HCT116 (cell line): ENCODE measurements at regions not wholly inside any gene's neighbourhood (a gene's known extent, or its start where the extent isn't known, plus 50 kb on each side); places are given as distances from the start of the nearest gene placed in this dataset.

Experiments used
- ATAC-seq: fragments of 200-7000 bp; cut with Tn5 transposase; 2 replicates; pipeline ENCODE4 v1.9.1; 2020; ENCODE audit warnings: mild to moderate bottlenecking, moderate library complexity
- BruUV-seq: library from RNA; stranded (reverse); fragments of 400-500 nt; replicated peaks from 2 replicates; lab custom pipeline; 2021; lab: Mats Ljungman, UMichigan
- CTCF ChIA-PET: fragments of 300-600 bp; sonication (Branson Sonifier 250); formaldehyde crosslinking; loops from one replicate; lab custom pipeline; 2021; ENCODE audit warnings: antibody characterized with exemption; lab: Charles Lee
- POLR2A ChIA-PET: fragments of 300-600, 350-600 bp; sonication (Branson Sonifier 250); formaldehyde crosslinking; loops from one replicate; lab custom pipeline; 2021; ENCODE audit warnings: antibody characterized with exemption; lab: Charles Lee
- RAD21 ChIA-PET, 2 experiments: fragments of 300-600 bp; sonication (Branson Sonifier 250); formaldehyde crosslinking; loops; one replicate each; lab custom pipeline; 2023; ENCODE audit warnings: low total read pairs in 2 of 2; ENCODE audit not compliant: uncharacterized antibody in 2 of 2, unreplicated experiment in 2 of 2, low non-redundant PET in 1 of 2; lab: Charles Lee
- DNase-seq: peaks from one replicate; pipeline ENCODE4 v3.0.0-alpha.2; 2010; ENCODE audit warnings: low read depth, low spot score
- H2AFZ ChIP-seq: fragments of 200-600 bp; shearing (Covaris generic), sonication (generic); 2 replicates; pipeline ENCODE4 v1.6.1; 2017; ENCODE audit warnings: low read depth, mixed run types, mixed read lengths, antibody characterized with exemption, low read length; ENCODE audit not compliant: poor library complexity, severe bottlenecking
- H3K27ac ChIP-seq: 2 replicates; pipeline ENCODE4 v1.5.1; 2012; ENCODE audit warnings: low read depth, low read length
- H3K27me3 ChIP-seq: fragments of 200-600 bp; sonication (generic); 2 replicates; pipeline ENCODE4 v1.6.1; 2016; ENCODE audit warnings: mixed run types, low read length, mixed read lengths; ENCODE audit not compliant: insufficient read depth
- H3K36me3 ChIP-seq, 2 experiments: fragments of 200-500 bp in 1 of 2; fragments of 200-600 bp in 1 of 2; sonication (Bioruptor generic) in 1 of 2; sonication (generic) in 1 of 2; 2 replicates each; pipeline versions ENCODE4 v1.5.1 to v1.6.1; 2014 to 2016; ENCODE audit warnings: low read length in 2 of 2, inconsistent platforms in 1 of 2, mixed read lengths in 1 of 2, mixed run types in 1 of 2; ENCODE audit not compliant: insufficient read depth in 2 of 2, control insufficient read depth in 1 of 2
- H3K4me1 ChIP-seq, 2 experiments: fragments of 200-600 bp in 1 of 2; sonication (generic) in 1 of 2; 2 replicates each; pipeline versions ENCODE4 v1.5.1 to v1.6.1; 2012 to 2017; ENCODE audit warnings: low read length in 2 of 2, inconsistent platforms in 1 of 2, mild to moderate bottlenecking in 1 of 2, mixed read lengths in 1 of 2, mixed run types in 1 of 2, moderate library complexity in 1 of 2; ENCODE audit not compliant: insufficient read depth in 2 of 2, control insufficient read depth in 1 of 2
- H3K4me2 ChIP-seq: fragments of 200-600 bp; sonication (generic); 2 replicates; pipeline ENCODE4 v1.6.1; 2017; ENCODE audit warnings: mixed run types, low read length, mixed read lengths
- H3K4me3 ChIP-seq, 2 experiments: fragments of 200-600 bp in 1 of 2; sonication (generic) in 1 of 2; replicated peaks in 1 of 2; 2 replicates each; pipeline ENCODE4 v1.5.1; 2011 to 2016; ENCODE audit warnings: low read length in 2 of 2, control low read depth in 1 of 2, low read depth in 1 of 2, mild to moderate bottlenecking in 1 of 2, mixed read lengths in 1 of 2, mixed run types in 1 of 2
- H3K79me2 ChIP-seq: fragments of 200-600 bp; sonication (generic); 2 replicates; pipeline ENCODE4 v1.6.1; 2017; ENCODE audit warnings: mild to moderate bottlenecking, mixed run types, low read length, moderate library complexity, mixed read lengths; ENCODE audit not compliant: insufficient read depth
- H3K9ac ChIP-seq: fragments of 200-600 bp; sonication (generic); 2 replicates; pipeline ENCODE4 v1.6.1; 2016; ENCODE audit warnings: low read length, mixed read lengths
- H3K9me2 ChIP-seq: fragments of 200-600 bp; sonication (generic), shearing (Covaris generic); 2 replicates; pipeline ENCODE4 v1.6.1; 2017; ENCODE audit warnings: mixed run types, mild to moderate bottlenecking, moderate library complexity; ENCODE audit not compliant: insufficient read depth
- H3K9me3 ChIP-seq, 2 experiments: fragments of 200-500 bp in 1 of 2; fragments of 200-600 bp in 1 of 2; sonication (Bioruptor generic) in 1 of 2; sonication (generic) in 1 of 2; 2 replicates each; pipeline ENCODE4 v1.6.1; 2014 to 2017; ENCODE audit warnings: low read length in 2 of 2, mixed read lengths in 2 of 2, inconsistent platforms in 1 of 2, low read depth in 1 of 2, mild to moderate bottlenecking in 1 of 2, mixed run types in 1 of 2, moderate library complexity in 1 of 2; ENCODE audit not compliant: control insufficient read depth in 1 of 2, insufficient read depth in 1 of 2
- H4K20me1 ChIP-seq: fragments of 200-600 bp; sonication (generic), shearing (Covaris generic); 2 replicates; pipeline ENCODE4 v1.6.1; 2017; ENCODE audit warnings: mixed run types, mild to moderate bottlenecking, moderate library complexity; ENCODE audit not compliant: insufficient read depth
- ATF3 ChIP-seq: IDR thresholded peaks from 2 replicates; pipeline ENCODE4 v1.6.1; 2012
- CEBPB ChIP-seq: IDR thresholded peaks from 2 replicates; pipeline ENCODE4 v1.6.1; 2012; ENCODE audit warnings: low read depth
- CTCF ChIP-seq, 3 experiments: fragments of 200-600 bp in 1 of 3; sonication (generic) in 1 of 3; IDR thresholded peaks in 2 of 3; conservative IDR thresholded peaks in 1 of 3; 2 replicates each; pipeline ENCODE4 v1.5.1; 2012 to 2017; ENCODE audit warnings: low read depth in 2 of 3, low read length in 2 of 3, antibody characterized with exemption in 1 of 3, borderline replicate concordance in 1 of 3, control low read depth in 1 of 3, mild to moderate bottlenecking in 1 of 3, mixed read lengths in 1 of 3, mixed run types in 1 of 3, moderate library complexity in 1 of 3; ENCODE audit not compliant: insufficient read depth in 1 of 3
- ELF1 ChIP-seq: IDR thresholded peaks from 2 replicates; pipeline ENCODE4 v1.6.1; 2012; ENCODE audit warnings: low read depth, borderline replicate concordance
- EZH2 ChIP-seq: fragments of 200-600 bp; sonication (generic); IDR thresholded peaks from 2 replicates; pipeline ENCODE4 v1.6.1; 2017; ENCODE audit warnings: antibody characterized with exemption, mixed run types
- JUND ChIP-seq: IDR thresholded peaks from 2 replicates; pipeline ENCODE4 v1.6.1; 2012
- SIN3A ChIP-seq: IDR thresholded peaks from 2 replicates; pipeline ENCODE4 v1.6.1; 2012; ENCODE audit warnings: low read depth
- TCF7L2 ChIP-seq: IDR thresholded peaks from 2 replicates; pipeline ENCODE4 v1.7.0; 2011; ENCODE audit warnings: borderline replicate concordance, inconsistent platforms; ENCODE audit not compliant: insufficient read depth, insufficient read length; ENCODE audit errors: extremely low read depth
- ZBTB33 ChIP-seq: IDR thresholded peaks from 2 replicates; pipeline ENCODE4 v1.6.1; 2011; ENCODE audit warnings: mild to moderate bottlenecking, low read length, moderate library complexity; ENCODE audit not compliant: insufficient replicate concordance; ENCODE audit errors: extremely low read depth
- intact Hi-C: fragments of 100-400 bp; cut with micrococcal nuclease; formaldehyde crosslinking; loops from 2 replicates; pipeline ENCODE4 v1.10.0; 2022

GRCh38 chr18:69250305-69251151 lies 150.2 kb upstream of the DOK6 start:
- Histone ChIP-seq H3K9me2 (no peaks in the 10 kb centered on the region), H3K27ac (no peak overlapping the region), H3K9me3 (no peaks in the 10 kb centered on the region), H3K27me3 (no peaks in the 10 kb centered on the region), H3K4me1 (no peaks in the 10 kb centered on the region), H3K36me3 (no peaks in the 10 kb centered on the region), H3K4me2 (no peak overlapping the region), H3K79me2 (no peaks in the 10 kb centered on the region), H3K9ac (no peak overlapping the region), H3K4me3 (no peak overlapping the region), H2AFZ (no peak overlapping the region), H4K20me1 (no peaks in the 10 kb centered on the region)
- ATAC-seq: no peak
- RAD21 ChIA-PET: no interaction called here
- intact Hi-C loops: no loop called here
- CTCF ChIA-PET: no interaction called here
- no TSS peak for BruUV-seq
- POLR2A ChIA-PET: no interaction called here
- no peak for DNase-seq
- TF ChIP-seq CEBPB (no peak), ATF3 (no peak), CTCF (IDR thresholded peaks at IDR 0.05 in 2 of 3, conservative IDR thresholded peaks at IDR 0.05 in 1 of 3; ENCODE audit: borderline replicate concordance in 1 of 3, insufficient read depth in 1 of 3, low read depth in 2 of 3, low read length in 2 of 3) (no peak), ZBTB33 (no peak), ELF1 (no peak), TCF7L2 (no peak), EZH2 (no peak), SIN3A (no peak), JUND (no peak)
